ENCODE measurements at regions not wholly inside any gene's neighbourhood (a gene's known extent, or its start where the extent isn't known, plus 50 kb on each side); places are given as distances from the start of the nearest gene placed in this dataset.

DNA sequence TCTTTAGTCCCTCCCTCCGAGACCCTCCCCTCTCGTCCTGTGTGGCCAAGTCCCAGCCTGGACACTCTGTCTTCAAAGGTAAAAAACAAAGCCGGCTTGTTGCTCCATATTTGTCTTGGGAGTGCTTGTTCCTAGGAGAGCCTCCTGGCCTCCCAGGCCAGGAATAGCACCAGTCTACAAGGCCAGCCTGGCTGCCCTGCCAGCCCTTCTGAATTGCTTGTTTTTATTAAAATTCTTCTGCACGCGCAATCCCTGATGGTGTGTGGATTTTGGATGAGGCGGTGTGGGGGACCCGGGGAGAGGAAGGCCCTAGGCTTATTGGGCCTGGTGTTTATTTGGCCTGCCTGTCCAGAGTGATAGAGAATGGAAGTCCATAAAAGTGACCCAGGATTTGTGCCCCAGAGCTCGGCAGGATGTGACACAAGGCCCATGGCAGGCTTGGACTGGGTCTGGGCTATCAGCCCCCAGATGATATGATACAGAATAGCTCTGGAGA lies 297.3 kb downstream of the CYP26B1 start:
- TF ChIP-seq EZH2 (IDR thresholded peaks at IDR 0.05; ENCODE audit: insufficient read depth, poor library complexity, severe bottlenecking), result no peak
- TF ChIP-seq EZH2phosphoT487 (IDR thresholded peaks at IDR 0.05; ENCODE audit: insufficient read depth, low read depth), result no peak

Data from GM23248 (cell line).